Sigmoid colon (tissue), 6 donors: ENCODE measurements at regions not wholly inside any gene's neighbourhood (a gene's known extent, or its start where the extent isn't known, plus 50 kb on each side); places are given as distances from the start of the nearest gene placed in this dataset.

ENCODE experiments used
- DNase-seq: peaks from one replicate; pipeline ENCODE4 v3.0.0-alpha.2; 2019
- H3K27ac ChIP-seq, 4 donors: fragments of 200-600 bp; sonication (generic); one replicate each; pipeline ENCODE4 v1.5.1; 2016 to 2019; ENCODE audit warnings: mild to moderate bottlenecking in 1 of 4
- H3K27me3 ChIP-seq, 3 donors: fragments of 200-600 bp; sonication (generic); one replicate each; pipeline ENCODE4 v1.5.1; 2019; ENCODE audit warnings: mild to moderate bottlenecking in 1 of 3
- H3K36me3 ChIP-seq, 4 donors: fragments of 200-600 bp; sonication (generic); one replicate each; pipeline ENCODE4 v1.5.1; 2016 to 2019
- H3K4me1 ChIP-seq, 4 donors: fragments of 200-600 bp; sonication (generic); one replicate each; pipeline ENCODE4 v1.5.1; 2017 to 2019
- H3K4me3 ChIP-seq, 4 donors: fragments of 200-600 bp; sonication (generic); one replicate each; pipeline ENCODE4 v1.5.1; 2017 to 2019; ENCODE audit warnings: mild to moderate bottlenecking in 2 of 4, moderate library complexity in 1 of 4
- H3K9me3 ChIP-seq, 4 donors: fragments of 200-600 bp in 3 of 4; sonication (generic) in 3 of 4; one replicate each; pipeline versions ENCODE4 v1.5.1 to v1.6.1; 2013 to 2019
- CTCF ChIP-seq, 4 experiments: fragments of 450-650 bp in 3 of 4; fragments of 200-600 bp in 1 of 4; IDR thresholded peaks; one replicate each; pipeline ENCODE4 v1.5.1; 2016 to 2019; ENCODE audit warnings: antibody characterized with exemption in 4 of 4, mild to moderate bottlenecking in 3 of 4, moderate library complexity in 2 of 4
- EP300 ChIP-seq, 4 donors: sonication (generic); formaldehyde crosslinking; IDR thresholded peaks; one replicate each; pipeline ENCODE4 v1.6.1; 2017; ENCODE audit warnings: antibody characterized with exemption in 4 of 4
- POLR2A ChIP-seq, 2 donors: fragments of 450-650 bp; IDR thresholded peaks; one replicate each; pipeline ENCODE4 v1.6.1; 2016; ENCODE audit warnings: antibody characterized with exemption in 2 of 2, mild to moderate bottlenecking in 2 of 2, moderate library complexity in 2 of 2
- POLR2AphosphoS5 ChIP-seq, 4 donors: sonication (generic); formaldehyde crosslinking; IDR thresholded peaks; one replicate each; pipeline ENCODE4 v1.6.1; 2017; ENCODE audit warnings: antibody characterized with exemption in 4 of 4
- WGBS, 2 donors: extraction: QIAGEN DNeasy Blood & Tissue Kit; methylation state at CpG; one replicate each; pipeline ENCODE4 v1.1.7; 2013; 5-methylcytosine and 5-hydroxymethylcytosine counted together
- intact Hi-C: fragments of 100-400 bp; cut with DNase I; formaldehyde crosslinking; loops from one replicate; pipeline ENCODE4 v1.15.1; 2023
- donor health status: healthy with polysubstance abuse.
- donor health status: healthy.

GRCh38 chr6:140929121-140929520, 1203.6 kb upstream of the GJE1 start:
- H3K9me3 ChIP-seq: no peaks in the 10 kb centered on the region
- H3K4me1 ChIP-seq: no peaks in the 10 kb centered on the region
- DNase-seq: no peak
- H3K27me3 ChIP-seq: no peaks in the 10 kb centered on the region
- H3K27ac ChIP-seq: no peak overlapping the region
- intact Hi-C loops: no loop called here
- H3K4me3 ChIP-seq: no peak overlapping the region
- no peak for TF ChIP-seq EP300 (IDR thresholded peaks at IDR 0.05)
- TF ChIP-seq CTCF (IDR thresholded peaks at IDR 0.05): no peak
- TF ChIP-seq POLR2AphosphoS5 (IDR thresholded peaks at IDR 0.05): no peak
- TF ChIP-seq POLR2A (IDR thresholded peaks at IDR 0.05): no peak
- H3K36me3 ChIP-seq: no peaks in the 10 kb centered on the region

- intact Hi-C loops: no loop called here
- TF ChIP-seq POLR2AphosphoS5 (IDR thresholded peaks at IDR 0.05): no peak
- TF ChIP-seq CTCF (IDR thresholded peaks at IDR 0.05): no peak
- TF ChIP-seq EP300 (IDR thresholded peaks at IDR 0.05): no peak
- TF ChIP-seq POLR2A (IDR thresholded peaks at IDR 0.05): no peak
- Histone ChIP-seq H3K9me3 (no peaks in the 10 kb centered on the region), H3K4me3 (no peak overlapping the region), H3K27me3 (no peaks in the 10 kb centered on the region), H3K36me3 (no peaks in the 10 kb centered on the region), H3K27ac (no peak overlapping the region), H3K4me1 (no peaks in the 10 kb centered on the region)
- DNase-seq: no peak
- 43 to 72% methylated on average over 1 of the region's 1 CpG for WGBS, 2 donors
Measured at GRCh38 chr6:140923048-140923447, 1209.7 kb upstream of the GJE1 start.

- Histone ChIP-seq H3K4me3 (no peak overlapping the region), H3K4me1 (no peaks in the 10 kb centered on the region), H3K27me3 (no peaks in the 10 kb centered on the region), H3K36me3 (no peaks in the 10 kb centered on the region), H3K27ac (no peak overlapping the region), H3K9me3 (no peaks in the 10 kb centered on the region)
- TF ChIP-seq EP300 (IDR thresholded peaks at IDR 0.05): no peak
- TF ChIP-seq CTCF (IDR thresholded peaks at IDR 0.05): peak; percentile 22 to 47 (median 36)
- 33 to 59% methylated on average over 4 of the region's 4 CpGs for WGBS, 2 donors
- intact Hi-C loops: loop anchor here (2.0 kb wide), 1 partner anchor 1547 kb away; the partner anchor contains the start of gene CITED2
- DNase-seq: no peak
Measured at GRCh38 chr6:140921366-140922226, 1211.1 kb upstream of the GJE1 start.

- no peaks in the 10 kb centered on the region for H3K4me1 ChIP-seq
- H3K36me3 ChIP-seq: no peaks in the 10 kb centered on the region
- no peak for DNase-seq
- no peaks in the 10 kb centered on the region for H3K9me3 ChIP-seq
- H3K4me3 ChIP-seq: no peak overlapping the region
- TF ChIP-seq CTCF (IDR thresholded peaks at IDR 0.05) (no peak), POLR2A (IDR thresholded peaks at IDR 0.05) (no peak), EP300 (IDR thresholded peaks at IDR 0.05) (no peak), POLR2AphosphoS5 (IDR thresholded peaks at IDR 0.05) (no peak)
- WGBS, 2 donors: 13 to 64% methylated on average over 2 of the region's 2 CpGs
- no peaks in the 10 kb centered on the region for H3K27me3 ChIP-seq
- intact Hi-C loops: loop anchor here (10.0 kb wide), 1 partner anchor 113 kb away; no protein-coding TSS in a partner anchor
- H3K27ac ChIP-seq: no peak overlapping the region
Measured at GRCh38 chr6:140917911-140918310, 1214.8 kb upstream of the GJE1 start.
